ENCODE measurements at regions not wholly inside any gene's neighbourhood (a gene's known extent, or its start where the extent isn't known, plus 50 kb on each side); places are given as distances from the start of the nearest gene placed in this dataset.
"Not testable (repeated sequence)": the region's sequence is repeated elsewhere in the genome, so short reads cannot be mapped to it uniquely, and the experiment has no call there.

GRCh38 chr6:90458353-90459224, 128.3 kb downstream of the MAP3K7 start:
- intact Hi-C loops (cut with DNase I): no loop called here
- H3K27ac ChIP-seq: no peak overlapping the region
- FAIRE-seq (no peak), DNase-seq (no peak), ATAC-seq (no peak)
- no peaks in the 10 kb centered on the region for H3K4me1 ChIP-seq
- no peaks in the 10 kb centered on the region for H3K9me3 ChIP-seq
- TF ChIP-seq, protein P1, sequence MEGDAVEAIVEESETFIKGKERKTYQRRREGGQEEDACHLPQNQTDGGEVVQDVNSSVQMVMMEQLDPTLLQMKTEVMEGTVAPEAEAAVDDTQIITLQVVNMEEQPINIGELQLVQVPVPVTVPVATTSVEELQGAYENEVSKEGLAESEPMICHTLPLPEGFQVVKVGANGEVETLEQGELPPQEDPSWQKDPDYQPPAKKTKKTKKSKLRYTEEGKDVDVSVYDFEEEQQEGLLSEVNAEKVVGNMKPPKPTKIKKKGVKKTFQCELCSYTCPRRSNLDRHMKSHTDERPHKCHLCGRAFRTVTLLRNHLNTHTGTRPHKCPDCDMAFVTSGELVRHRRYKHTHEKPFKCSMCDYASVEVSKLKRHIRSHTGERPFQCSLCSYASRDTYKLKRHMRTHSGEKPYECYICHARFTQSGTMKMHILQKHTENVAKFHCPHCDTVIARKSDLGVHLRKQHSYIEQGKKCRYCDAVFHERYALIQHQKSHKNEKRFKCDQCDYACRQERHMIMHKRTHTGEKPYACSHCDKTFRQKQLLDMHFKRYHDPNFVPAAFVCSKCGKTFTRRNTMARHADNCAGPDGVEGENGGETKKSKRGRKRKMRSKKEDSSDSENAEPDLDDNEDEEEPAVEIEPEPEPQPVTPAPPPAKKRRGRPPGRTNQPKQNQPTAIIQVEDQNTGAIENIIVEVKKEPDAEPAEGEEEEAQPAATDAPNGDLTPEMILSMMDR (IDR thresholded peaks at IDR 0.05): no peak
- no peaks in the 10 kb centered on the region for H3K27me3 ChIP-seq
- 43 to 50% methylated on average over 10 of the region's 10 CpGs for WGBS, 2 donors
- H3K36me3 ChIP-seq: no peaks in the 10 kb centered on the region
- no peak overlapping the region for H3K4me3 ChIP-seq

GRCh38 chr6:90457867-90458259, 129.0 kb downstream of the MAP3K7 start:
- H3K4me1 ChIP-seq: no peaks in the 10 kb centered on the region
- intact Hi-C loops (cut with DNase I): no loop called here
- 59 to 71% methylated on average over 2 of the region's 2 CpGs for WGBS, 2 donors
- H3K27ac ChIP-seq: no peak overlapping the region
- TF ChIP-seq, protein P1 (IDR thresholded peaks at IDR 0.05): no peak
- DNase-seq (no peak), ATAC-seq (no peak), FAIRE-seq (no peak)
- no peaks in the 10 kb centered on the region for H3K9me3 ChIP-seq
- no peaks in the 10 kb centered on the region for H3K27me3 ChIP-seq
- no peaks in the 10 kb centered on the region for H3K36me3 ChIP-seq
- H3K4me3 ChIP-seq: no peak overlapping the region

- ATAC-seq; H3K9me3 ChIP-seq; FAIRE-seq; H3K4me3 ChIP-seq; H3K27ac ChIP-seq; H3K36me3 ChIP-seq; H3K27me3 ChIP-seq; H3K4me1 ChIP-seq; DNase-seq; intact Hi-C loops (cut with DNase I): not testable (repeated sequence)
- WGBS, 2 donors: 76 to 83% methylated on average over 19 of the region's 19 CpGs
Observed at GRCh38 chr6:90456997-90457866, 129.6 kb downstream of the MAP3K7 start.

DNA sequence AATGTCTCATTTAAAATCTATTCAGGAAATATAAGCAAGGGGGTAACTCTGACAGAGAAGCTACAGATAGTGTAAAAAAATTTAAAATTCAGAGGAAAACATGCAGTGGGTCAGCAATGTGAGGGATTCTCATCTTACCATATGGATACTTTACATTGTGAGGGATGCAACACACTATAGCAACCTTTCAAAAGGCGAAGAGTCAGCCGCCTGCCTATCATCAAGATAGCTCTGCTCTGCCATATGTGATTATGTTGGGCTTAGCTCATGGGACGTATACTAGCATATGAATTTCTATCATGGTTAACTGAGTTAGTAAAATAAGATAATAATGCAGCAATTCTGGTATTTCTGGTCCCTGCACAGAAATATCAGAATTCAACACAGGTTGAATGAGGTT, 130.9 kb downstream of the MAP3K7 start:
- ATAC-seq: no peak
- H3K4me1 ChIP-seq: no peaks in the 10 kb centered on the region
- H3K27me3 ChIP-seq: no peaks in the 10 kb centered on the region
- FAIRE-seq: no peak
- no peak overlapping the region for H3K4me3 ChIP-seq
- H3K9me3 ChIP-seq: no peaks in the 10 kb centered on the region
- H3K27ac ChIP-seq: no peak overlapping the region
- WGBS, 2 donors: 66 to 77% methylated on average over 3 of the region's 3 CpGs
- intact Hi-C loops (cut with DNase I): no loop called here
- TF ChIP-seq, protein P1 (IDR thresholded peaks at IDR 0.05): no peak
- no peaks in the 10 kb centered on the region for H3K36me3 ChIP-seq
- no peak for DNase-seq

DNA sequence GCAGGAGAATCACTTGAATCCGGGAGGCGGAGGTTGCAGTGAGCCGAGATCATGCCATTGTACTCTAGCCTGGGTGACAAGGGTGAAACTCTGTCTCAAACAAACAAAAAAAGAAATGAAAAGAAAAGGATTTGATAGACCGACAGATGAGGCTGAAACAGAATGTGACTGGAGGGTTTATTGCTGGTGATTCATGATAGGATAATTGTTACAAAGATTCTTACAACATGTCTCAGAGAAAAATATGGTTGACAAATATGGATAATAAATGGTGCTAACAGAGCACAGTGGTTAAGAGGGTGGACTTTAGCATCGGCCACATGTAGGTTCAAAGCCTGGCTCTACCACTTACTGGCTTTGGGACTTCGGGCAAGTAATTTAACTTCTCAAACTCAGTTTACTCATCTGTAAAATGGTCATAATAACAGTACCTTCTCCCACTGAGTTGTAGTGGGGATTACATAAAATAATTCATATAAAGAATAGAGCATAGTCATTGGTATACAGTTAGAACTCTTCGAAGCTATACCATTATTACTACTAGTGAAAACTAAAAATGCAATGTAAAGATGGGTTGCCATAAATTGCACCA, 131.9 kb downstream of the MAP3K7 start:
- DNase-seq (no peak), ATAC-seq (no peak), FAIRE-seq (no peak)
- Histone ChIP-seq H3K27ac (no peak overlapping the region), H3K4me3 (no peak overlapping the region), H3K36me3 (no peaks in the 10 kb centered on the region), H3K4me1 (no peaks in the 10 kb centered on the region), H3K27me3 (no peaks in the 10 kb centered on the region), H3K9me3 (no peaks in the 10 kb centered on the region)
- WGBS, 2 donors: 74 to 83% methylated on average over 7 of the region's 7 CpGs
- intact Hi-C loops (cut with DNase I): no loop called here
- TF ChIP-seq, protein P1 (IDR thresholded peaks at IDR 0.05): no peak

All from pancreas (tissue), 10 donors.